ENCODE measurements at regions not wholly inside any gene's neighbourhood (a gene's known extent, or its start where the extent isn't known, plus 50 kb on each side); places are given as distances from the start of the nearest gene placed in this dataset.

DNA sequence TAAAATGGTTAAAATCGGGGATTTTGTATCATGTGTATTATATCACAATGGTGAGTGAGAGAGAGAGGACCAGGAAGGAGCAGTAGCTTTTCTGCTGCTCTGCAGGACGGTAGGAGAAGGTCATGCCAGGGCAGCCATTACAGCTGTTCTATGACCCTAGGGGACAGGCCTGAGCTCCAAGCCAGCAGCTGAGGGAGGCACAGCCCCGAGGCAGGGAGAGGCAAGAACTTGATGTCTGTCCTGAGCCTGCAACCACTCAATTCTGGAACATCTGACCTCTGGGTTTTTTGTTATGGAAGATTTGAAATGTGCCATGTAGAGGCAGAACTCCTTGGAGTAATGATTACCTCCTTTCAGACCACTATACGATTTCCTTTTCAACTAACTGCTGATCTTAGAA is 135.8 kb upstream of the SH3BP4 start:
- no peak for ATAC-seq
- no peak for DNase-seq
- no peak overlapping the region for H3K27ac ChIP-seq
- H3K27me3 ChIP-seq = no peaks in the 10 kb centered on the region
- H3K4me1 ChIP-seq = no peaks in the 10 kb centered on the region
- no peak overlapping the region for H3K4me3 ChIP-seq
- no peaks in the 10 kb centered on the region for H3K36me3 ChIP-seq
- intact Hi-C loops (cut with DNase I) = no loop called here
- no peaks in the 10 kb centered on the region for H3K9me3 ChIP-seq
- TF ChIP-seq, protein P1, sequence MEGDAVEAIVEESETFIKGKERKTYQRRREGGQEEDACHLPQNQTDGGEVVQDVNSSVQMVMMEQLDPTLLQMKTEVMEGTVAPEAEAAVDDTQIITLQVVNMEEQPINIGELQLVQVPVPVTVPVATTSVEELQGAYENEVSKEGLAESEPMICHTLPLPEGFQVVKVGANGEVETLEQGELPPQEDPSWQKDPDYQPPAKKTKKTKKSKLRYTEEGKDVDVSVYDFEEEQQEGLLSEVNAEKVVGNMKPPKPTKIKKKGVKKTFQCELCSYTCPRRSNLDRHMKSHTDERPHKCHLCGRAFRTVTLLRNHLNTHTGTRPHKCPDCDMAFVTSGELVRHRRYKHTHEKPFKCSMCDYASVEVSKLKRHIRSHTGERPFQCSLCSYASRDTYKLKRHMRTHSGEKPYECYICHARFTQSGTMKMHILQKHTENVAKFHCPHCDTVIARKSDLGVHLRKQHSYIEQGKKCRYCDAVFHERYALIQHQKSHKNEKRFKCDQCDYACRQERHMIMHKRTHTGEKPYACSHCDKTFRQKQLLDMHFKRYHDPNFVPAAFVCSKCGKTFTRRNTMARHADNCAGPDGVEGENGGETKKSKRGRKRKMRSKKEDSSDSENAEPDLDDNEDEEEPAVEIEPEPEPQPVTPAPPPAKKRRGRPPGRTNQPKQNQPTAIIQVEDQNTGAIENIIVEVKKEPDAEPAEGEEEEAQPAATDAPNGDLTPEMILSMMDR (IDR thresholded peaks at IDR 0.05) = no peak
- TF ChIP-seq POLR2A (IDR thresholded peaks at IDR 0.05) = no peak
- 49% methylated on average over 3 of the region's 4 CpGs for WGBS (ENCODE audit: insufficient coverage, low coverage, low lambda C conversion rate, missing lambda C conversion rate)

DNA sequence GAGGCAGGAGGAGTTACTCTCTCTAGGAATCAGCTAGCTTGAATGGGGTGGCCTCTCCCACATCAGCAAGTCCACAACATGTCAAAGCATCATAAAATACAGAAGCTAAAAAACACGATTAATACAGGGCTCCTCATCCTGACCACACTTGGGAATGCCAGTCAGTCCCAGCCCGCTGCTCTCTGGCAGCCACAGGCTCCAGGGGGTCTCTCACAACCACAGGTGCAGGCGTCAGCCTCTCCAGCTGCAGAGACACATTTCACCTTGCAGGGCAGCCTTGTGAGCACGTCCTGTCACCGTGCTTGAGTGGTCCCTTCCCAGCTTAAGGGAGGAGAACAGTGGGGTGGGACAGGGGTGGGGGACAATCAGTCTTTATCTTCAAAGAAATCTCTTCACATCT is 137.4 kb upstream of the SH3BP4 start:
- no peak for DNase-seq
- WGBS (ENCODE audit: insufficient coverage, low coverage, low lambda C conversion rate, missing lambda C conversion rate) = 87% methylated on average over 5 of the region's 5 CpGs
- intact Hi-C loops (cut with DNase I) = no loop called here

DNA sequence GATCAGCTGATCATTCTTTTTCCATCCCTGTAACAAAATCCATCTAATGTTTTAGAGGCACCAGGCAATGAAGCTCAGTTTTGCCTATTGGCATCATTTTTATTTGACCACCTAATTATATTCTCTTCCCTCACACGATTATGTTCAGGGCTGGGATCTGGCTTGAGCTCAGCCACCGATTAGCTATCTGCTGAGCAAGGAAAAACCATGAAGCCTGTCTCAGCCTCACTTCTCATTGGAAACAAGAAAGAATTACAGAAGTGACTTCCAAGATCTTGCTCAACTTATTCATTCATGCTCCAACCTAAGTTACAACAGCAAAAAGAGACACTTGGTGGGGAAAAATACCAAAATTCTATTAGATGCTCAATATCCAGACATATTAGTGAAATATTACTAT is 139.0 kb upstream of the SH3BP4 start:
- intact Hi-C loops (cut with DNase I) = no loop called here
- H3K27ac ChIP-seq = no peak overlapping the region
- no peak for DNase-seq

More for the DNA sequence above, 137.4 kb upstream of the SH3BP4 start:
- no peaks in the 10 kb centered on the region for H3K9me3 ChIP-seq
- H3K27ac ChIP-seq = no peak overlapping the region
- no peaks in the 10 kb centered on the region for H3K36me3 ChIP-seq
- TF ChIP-seq, protein P1 (IDR thresholded peaks at IDR 0.05) = no peak
- H3K4me1 ChIP-seq = no peaks in the 10 kb centered on the region
- no peak for ATAC-seq
- H3K27me3 ChIP-seq = no peaks in the 10 kb centered on the region
- H3K4me3 ChIP-seq = no peak overlapping the region

DNA sequence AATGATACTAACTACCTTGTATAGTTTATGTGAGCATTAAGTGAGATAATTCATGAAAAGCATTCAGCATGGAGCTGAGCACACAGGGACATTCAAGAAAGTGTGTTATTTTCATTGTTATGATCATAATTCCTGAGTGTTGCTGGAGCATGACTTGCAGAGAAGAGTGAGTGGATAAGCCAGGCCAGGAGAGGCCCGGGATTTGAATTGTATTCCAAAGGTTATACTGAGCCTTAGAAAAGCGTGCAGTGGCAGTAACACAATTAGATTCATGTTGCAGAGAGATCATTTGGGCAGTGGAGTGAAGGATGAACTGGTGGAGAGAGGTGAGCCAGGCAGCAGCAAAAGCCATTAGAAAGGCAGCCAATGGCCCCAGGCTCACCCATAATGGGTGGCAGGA is 142.9 kb upstream of the SH3BP4 start:
- Histone ChIP-seq H3K27me3 (no peaks in the 10 kb centered on the region), H3K4me1 (no peaks in the 10 kb centered on the region), H3K27ac (no peak overlapping the region), H3K4me3 (no peak overlapping the region), H3K36me3 (no peaks in the 10 kb centered on the region), H3K9me3 (no peaks in the 10 kb centered on the region)
- ATAC-seq (no peak), DNase-seq (no peak)
- intact Hi-C loops (cut with DNase I) = no loop called here
- no peak for TF ChIP-seq POLR2A (IDR thresholded peaks at IDR 0.05)
- TF ChIP-seq, protein P1 (IDR thresholded peaks at IDR 0.05) = no peak
- WGBS (ENCODE audit: insufficient coverage, low coverage, low lambda C conversion rate, missing lambda C conversion rate) = 87% methylated on average over 2 of the region's 2 CpGs

More for the DNA sequence above, 139.0 kb upstream of the SH3BP4 start:
- H3K4me3 ChIP-seq = no peak overlapping the region
- H3K4me1 ChIP-seq = no peaks in the 10 kb centered on the region
- no peaks in the 10 kb centered on the region for H3K27me3 ChIP-seq
- no peaks in the 10 kb centered on the region for H3K36me3 ChIP-seq
- ATAC-seq = no peak
- no peak for TF ChIP-seq POLR2A (IDR thresholded peaks at IDR 0.05)
- TF ChIP-seq, protein P1 (IDR thresholded peaks at IDR 0.05) = no peak
- 64% methylated on average over 2 of the region's 2 CpGs for WGBS (ENCODE audit: insufficient coverage, low coverage, low lambda C conversion rate, missing lambda C conversion rate)
- no peaks in the 10 kb centered on the region for H3K9me3 ChIP-seq

DNA sequence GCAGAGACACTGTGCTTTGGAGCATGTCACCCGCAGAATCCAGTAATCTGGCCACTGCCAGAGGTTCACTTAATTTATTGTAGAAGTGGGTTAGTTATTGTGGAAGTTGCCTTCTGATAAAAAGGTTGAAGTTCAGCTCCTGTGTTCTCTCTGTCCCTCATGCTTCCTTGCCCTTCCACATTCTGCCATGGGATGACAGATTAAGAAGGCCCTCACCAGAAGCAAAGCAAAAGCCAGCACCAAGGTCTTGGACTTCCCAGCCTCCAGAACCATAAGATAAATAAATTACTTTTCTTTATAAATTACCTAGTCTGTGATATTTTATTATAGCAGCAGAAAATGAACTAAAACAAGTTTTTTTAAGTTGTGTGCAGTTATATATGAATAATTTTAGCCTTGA is 145.0 kb upstream of the SH3BP4 start:
- WGBS (ENCODE audit: insufficient coverage, low coverage, low lambda C conversion rate, missing lambda C conversion rate) = 100% methylated on average over 1 of the region's 1 CpG
- ATAC-seq (no peak), DNase-seq (no peak)
- no peak overlapping the region for H3K27ac ChIP-seq
- no peak overlapping the region for H3K4me3 ChIP-seq
- intact Hi-C loops (cut with DNase I) = no loop called here
- peaks cover 0 to 10% (median 2%) of the 10 kb centered on the region in 4 donors for H3K4me1 ChIP-seq
- no peaks in the 10 kb centered on the region for H3K27me3 ChIP-seq
- TF ChIP-seq, protein P1 (IDR thresholded peaks at IDR 0.05) = no peak
- no peak for TF ChIP-seq POLR2A (IDR thresholded peaks at IDR 0.05)
- no peaks in the 10 kb centered on the region for H3K9me3 ChIP-seq
- H3K36me3 ChIP-seq = no peaks in the 10 kb centered on the region
